ENCODE measurements at regions not wholly inside any gene's neighbourhood (a gene's known extent, or its start where the extent isn't known, plus 50 kb on each side); places are given as distances from the start of the nearest gene placed in this dataset.

- H3T11ph ChIP-seq (ENCODE audit: low read length) = no peak overlapping the region
Observed at GRCh38 chr16:62644030-62644812, 608.0 kb upstream of the CDH8 start.

More at GRCh38 chr16:62644030-62644812, 608.0 kb upstream of the CDH8 start:
- Histone ChIP-seq H3K18ac (ENCODE audit: insufficient read length, low read depth, low read length) (no peak overlapping the region), H3K23me2 (ENCODE audit: insufficient read length, low read depth, low read length, poor library complexity, severe bottlenecking) (no peaks in the 10 kb centered on the region), H2BK15ac (ENCODE audit: low read depth, low read length) (no peak overlapping the region), H3K79me2 (ENCODE audit: insufficient read depth, low read length) (no peaks in the 10 kb centered on the region), H2BK120ac (ENCODE audit: low read depth, low read length, poor library complexity, severe bottlenecking) (no peak overlapping the region), H3K27me3 (ENCODE audit: insufficient read depth, low read length) (no peaks in the 10 kb centered on the region), H3K56ac (ENCODE audit: insufficient read length, low read depth, low read length) (no peak overlapping the region), H3K27ac (ENCODE audit: insufficient read length, low read depth, low read length) (no peak overlapping the region), H3K23ac (ENCODE audit: insufficient read length, low read depth, low read length) (no peak overlapping the region), H2BK5ac (ENCODE audit: insufficient read length, low read length) (no peak overlapping the region), H3K4me2 (ENCODE audit: insufficient read depth, insufficient read length, low read length) (no peak overlapping the region), H4K8ac (replicated peaks; ENCODE audit: insufficient read length, low read depth, low read length) (no peak overlapping the region), H3K4me1 (ENCODE audit: insufficient read depth, low read length) (no peaks in the 10 kb centered on the region), H3K79me1 (ENCODE audit: insufficient read depth, low read depth, low read length, poor library complexity, severe bottlenecking) (no peaks in the 10 kb centered on the region), H4K20me1 (ENCODE audit: control insufficient read depth, insufficient read depth, insufficient read length) (no peaks in the 10 kb centered on the region), H2AK5ac (ENCODE audit: insufficient read length, low read length) (no peak overlapping the region), H3K4ac (ENCODE audit: low read depth, low read length) (no peak overlapping the region), H2AFZ (ENCODE audit: low read length) (no peak overlapping the region), H2BK20ac (ENCODE audit: low read depth, low read length, poor library complexity, severe bottlenecking) (no peak overlapping the region), H4K91ac (ENCODE audit: insufficient read length, low read depth, low read length) (no peak overlapping the region), H3K14ac (ENCODE audit: insufficient read depth, low read length) (no peak overlapping the region), H4K5ac (ENCODE audit: insufficient read length, low read depth, low read length) (no peak overlapping the region), H3K9ac (ENCODE audit: extremely low read depth, insufficient read length, low read length) (no peak overlapping the region), H2BK12ac (ENCODE audit: insufficient read length, low read depth, low read length) (no peak overlapping the region), H3K9me3 (ENCODE audit: control insufficient read depth, low read depth, low read length) (no peaks in the 10 kb centered on the region)
- no CpG with 5 or more reads among the region's 10 CpGs for WGBS (ENCODE audit: extremely low coverage, insufficient read length, low lambda C conversion rate)
- Mint-ChIP-seq H3K4me3 (no peak overlapping the region), H3K27ac (peak overlapping the region in 1 of 3 experiments; percentile 48; a peak in 1 of 7 replicates), H3K36me3 (ENCODE audit: insufficient read depth in 1 of 3, low read depth in 3 of 3) (no peaks in the 10 kb centered on the region; a peak in 1 of 7 replicates), H3K27me3 (ENCODE audit: low read depth) (no peaks in the 10 kb centered on the region), H3K4me1 (no peaks in the 10 kb centered on the region), H3K9me3 (no peaks in the 10 kb centered on the region)
- no peak for DNase-seq
- TF ChIP-seq, protein P1, sequence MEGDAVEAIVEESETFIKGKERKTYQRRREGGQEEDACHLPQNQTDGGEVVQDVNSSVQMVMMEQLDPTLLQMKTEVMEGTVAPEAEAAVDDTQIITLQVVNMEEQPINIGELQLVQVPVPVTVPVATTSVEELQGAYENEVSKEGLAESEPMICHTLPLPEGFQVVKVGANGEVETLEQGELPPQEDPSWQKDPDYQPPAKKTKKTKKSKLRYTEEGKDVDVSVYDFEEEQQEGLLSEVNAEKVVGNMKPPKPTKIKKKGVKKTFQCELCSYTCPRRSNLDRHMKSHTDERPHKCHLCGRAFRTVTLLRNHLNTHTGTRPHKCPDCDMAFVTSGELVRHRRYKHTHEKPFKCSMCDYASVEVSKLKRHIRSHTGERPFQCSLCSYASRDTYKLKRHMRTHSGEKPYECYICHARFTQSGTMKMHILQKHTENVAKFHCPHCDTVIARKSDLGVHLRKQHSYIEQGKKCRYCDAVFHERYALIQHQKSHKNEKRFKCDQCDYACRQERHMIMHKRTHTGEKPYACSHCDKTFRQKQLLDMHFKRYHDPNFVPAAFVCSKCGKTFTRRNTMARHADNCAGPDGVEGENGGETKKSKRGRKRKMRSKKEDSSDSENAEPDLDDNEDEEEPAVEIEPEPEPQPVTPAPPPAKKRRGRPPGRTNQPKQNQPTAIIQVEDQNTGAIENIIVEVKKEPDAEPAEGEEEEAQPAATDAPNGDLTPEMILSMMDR (conservative IDR thresholded peaks at IDR 0.05) = no peak

Data from H9 (cell line).